HCT116 (cell line): ENCODE measurements at regions not wholly inside any gene's neighbourhood (a gene's known extent, or its start where the extent isn't known, plus 50 kb on each side); places are given as distances from the start of the nearest gene placed in this dataset.

ENCODE experiments used
- ATAC-seq: fragments of 200-7000 bp; cut with Tn5 transposase; 2 replicates; pipeline ENCODE4 v1.9.1; 2020; ENCODE audit warnings: mild to moderate bottlenecking, moderate library complexity
- BruUV-seq: library from RNA; stranded (reverse); fragments of 400-500 nt; replicated peaks from 2 replicates; lab custom pipeline; 2021; lab: Mats Ljungman, UMichigan
- CTCF ChIA-PET: fragments of 300-600 bp; sonication (Branson Sonifier 250); formaldehyde crosslinking; loops from one replicate; lab custom pipeline; 2021; ENCODE audit warnings: antibody characterized with exemption; lab: Charles Lee
- POLR2A ChIA-PET: fragments of 300-600, 350-600 bp; sonication (Branson Sonifier 250); formaldehyde crosslinking; loops from one replicate; lab custom pipeline; 2021; ENCODE audit warnings: antibody characterized with exemption; lab: Charles Lee
- RAD21 ChIA-PET, 2 experiments: fragments of 300-600 bp; sonication (Branson Sonifier 250); formaldehyde crosslinking; loops; one replicate each; lab custom pipeline; 2023; ENCODE audit warnings: low total read pairs in 2 of 2; ENCODE audit not compliant: uncharacterized antibody in 2 of 2, unreplicated experiment in 2 of 2, low non-redundant PET in 1 of 2; lab: Charles Lee
- DNase-seq: peaks from one replicate; pipeline ENCODE4 v3.0.0-alpha.2; 2010; ENCODE audit warnings: low read depth, low spot score
- H2AFZ ChIP-seq: fragments of 200-600 bp; shearing (Covaris generic), sonication (generic); 2 replicates; pipeline ENCODE4 v1.6.1; 2017; ENCODE audit warnings: low read depth, mixed run types, mixed read lengths, antibody characterized with exemption, low read length; ENCODE audit not compliant: poor library complexity, severe bottlenecking
- H3K27ac ChIP-seq: 2 replicates; pipeline ENCODE4 v1.5.1; 2012; ENCODE audit warnings: low read depth, low read length
- H3K27me3 ChIP-seq: fragments of 200-600 bp; sonication (generic); 2 replicates; pipeline ENCODE4 v1.6.1; 2016; ENCODE audit warnings: mixed run types, low read length, mixed read lengths; ENCODE audit not compliant: insufficient read depth
- H3K36me3 ChIP-seq, 2 experiments: fragments of 200-500 bp in 1 of 2; fragments of 200-600 bp in 1 of 2; sonication (Bioruptor generic) in 1 of 2; sonication (generic) in 1 of 2; 2 replicates each; pipeline versions ENCODE4 v1.5.1 to v1.6.1; 2014 to 2016; ENCODE audit warnings: low read length in 2 of 2, inconsistent platforms in 1 of 2, mixed read lengths in 1 of 2, mixed run types in 1 of 2; ENCODE audit not compliant: insufficient read depth in 2 of 2, control insufficient read depth in 1 of 2
- H3K4me1 ChIP-seq, 2 experiments: fragments of 200-600 bp in 1 of 2; sonication (generic) in 1 of 2; 2 replicates each; pipeline versions ENCODE4 v1.5.1 to v1.6.1; 2012 to 2017; ENCODE audit warnings: low read length in 2 of 2, inconsistent platforms in 1 of 2, mild to moderate bottlenecking in 1 of 2, mixed read lengths in 1 of 2, mixed run types in 1 of 2, moderate library complexity in 1 of 2; ENCODE audit not compliant: insufficient read depth in 2 of 2, control insufficient read depth in 1 of 2
- H3K4me2 ChIP-seq: fragments of 200-600 bp; sonication (generic); 2 replicates; pipeline ENCODE4 v1.6.1; 2017; ENCODE audit warnings: mixed run types, low read length, mixed read lengths
- H3K4me3 ChIP-seq, 2 experiments: fragments of 200-600 bp in 1 of 2; sonication (generic) in 1 of 2; replicated peaks in 1 of 2; 2 replicates each; pipeline ENCODE4 v1.5.1; 2011 to 2016; ENCODE audit warnings: low read length in 2 of 2, control low read depth in 1 of 2, low read depth in 1 of 2, mild to moderate bottlenecking in 1 of 2, mixed read lengths in 1 of 2, mixed run types in 1 of 2
- H3K79me2 ChIP-seq: fragments of 200-600 bp; sonication (generic); 2 replicates; pipeline ENCODE4 v1.6.1; 2017; ENCODE audit warnings: mild to moderate bottlenecking, mixed run types, low read length, moderate library complexity, mixed read lengths; ENCODE audit not compliant: insufficient read depth
- H3K9ac ChIP-seq: fragments of 200-600 bp; sonication (generic); 2 replicates; pipeline ENCODE4 v1.6.1; 2016; ENCODE audit warnings: low read length, mixed read lengths
- H3K9me2 ChIP-seq: fragments of 200-600 bp; sonication (generic), shearing (Covaris generic); 2 replicates; pipeline ENCODE4 v1.6.1; 2017; ENCODE audit warnings: mixed run types, mild to moderate bottlenecking, moderate library complexity; ENCODE audit not compliant: insufficient read depth
- H3K9me3 ChIP-seq, 2 experiments: fragments of 200-500 bp in 1 of 2; fragments of 200-600 bp in 1 of 2; sonication (Bioruptor generic) in 1 of 2; sonication (generic) in 1 of 2; 2 replicates each; pipeline ENCODE4 v1.6.1; 2014 to 2017; ENCODE audit warnings: low read length in 2 of 2, mixed read lengths in 2 of 2, inconsistent platforms in 1 of 2, low read depth in 1 of 2, mild to moderate bottlenecking in 1 of 2, mixed run types in 1 of 2, moderate library complexity in 1 of 2; ENCODE audit not compliant: control insufficient read depth in 1 of 2, insufficient read depth in 1 of 2
- H4K20me1 ChIP-seq: fragments of 200-600 bp; sonication (generic), shearing (Covaris generic); 2 replicates; pipeline ENCODE4 v1.6.1; 2017; ENCODE audit warnings: mixed run types, mild to moderate bottlenecking, moderate library complexity; ENCODE audit not compliant: insufficient read depth
- CBX3 ChIP-seq: IDR thresholded peaks from 2 replicates; pipeline ENCODE4 v1.6.1; 2012; ENCODE audit warnings: low read depth
- CEBPB ChIP-seq: IDR thresholded peaks from 2 replicates; pipeline ENCODE4 v1.6.1; 2012; ENCODE audit warnings: low read depth
- EGR1 ChIP-seq: IDR thresholded peaks from 2 replicates; pipeline ENCODE4 v1.6.1; 2012; ENCODE audit warnings: low read depth
- ELF1 ChIP-seq: IDR thresholded peaks from 2 replicates; pipeline ENCODE4 v1.6.1; 2012; ENCODE audit warnings: low read depth, borderline replicate concordance
- FOSL1 ChIP-seq: IDR thresholded peaks from 2 replicates; pipeline ENCODE4 v1.6.1; 2012; ENCODE audit warnings: low read depth
- JUND ChIP-seq: IDR thresholded peaks from 2 replicates; pipeline ENCODE4 v1.6.1; 2012
- RAD21 ChIP-seq: IDR thresholded peaks from 2 replicates; pipeline ENCODE4 v1.6.1; 2012; ENCODE audit warnings: low read depth, mild to moderate bottlenecking
- SP1 ChIP-seq: IDR thresholded peaks from 2 replicates; pipeline ENCODE4 v1.6.1; 2012; ENCODE audit warnings: low read depth
- TCF7L2 ChIP-seq: IDR thresholded peaks from 2 replicates; pipeline ENCODE4 v1.7.0; 2011; ENCODE audit warnings: borderline replicate concordance, inconsistent platforms; ENCODE audit not compliant: insufficient read depth, insufficient read length; ENCODE audit errors: extremely low read depth
- ZNF274 ChIP-seq: fragments of 200-500 bp; sonication (Bioruptor generic); IDR thresholded peaks from 2 replicates; pipeline ENCODE4 v1.6.1; 2014; ENCODE audit warnings: mild to moderate bottlenecking, low read depth, low read length, inconsistent platforms
- intact Hi-C: fragments of 100-400 bp; cut with micrococcal nuclease; formaldehyde crosslinking; loops from 2 replicates; pipeline ENCODE4 v1.10.0; 2022
- TF ChIP-seq, protein P1 (sequence below): IDR thresholded peaks from 2 replicates; pipeline ENCODE4 v1.6.1; 2012
- TF ChIP-seq, protein P2 (sequence below), 3 experiments: fragments of 200-600 bp in 1 of 3; sonication (generic) in 1 of 3; IDR thresholded peaks in 2 of 3; conservative IDR thresholded peaks in 1 of 3; 2 replicates each; pipeline ENCODE4 v1.5.1; 2012 to 2017; ENCODE audit warnings: low read depth in 2 of 3, low read length in 2 of 3, antibody characterized with exemption in 1 of 3, borderline replicate concordance in 1 of 3, control low read depth in 1 of 3, mild to moderate bottlenecking in 1 of 3, mixed read lengths in 1 of 3, mixed run types in 1 of 3, moderate library complexity in 1 of 3; ENCODE audit not compliant: insufficient read depth in 1 of 3

DNA sequence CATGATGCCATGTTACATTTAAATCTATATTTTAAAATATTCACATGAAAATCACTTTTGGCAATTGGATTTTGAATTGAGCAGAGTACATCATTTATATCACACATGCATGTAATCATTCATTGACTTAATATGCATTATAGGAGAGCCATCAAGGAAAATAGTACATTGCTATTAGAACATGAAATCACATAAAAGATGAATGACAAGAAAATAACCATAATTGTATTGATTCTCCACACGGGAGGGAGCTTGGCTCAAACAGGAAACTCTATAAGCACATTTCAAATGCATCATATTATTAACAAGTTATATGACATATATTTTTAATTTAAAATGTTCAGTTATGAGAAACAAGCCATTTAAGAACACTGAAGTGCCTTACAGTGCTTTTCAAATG is 208.6 kb upstream of the PRR20A start:
- no peak for TF ChIP-seq JUND
- no peak for TF ChIP-seq RAD21
- no peak for TF ChIP-seq FOSL1
- TF ChIP-seq EGR1: no peak
- TF ChIP-seq ELF1: no peak
- TF ChIP-seq ZNF274: no peak
- TF ChIP-seq SP1: no peak
- no peak for TF ChIP-seq CEBPB
- TF ChIP-seq, protein P1, sequence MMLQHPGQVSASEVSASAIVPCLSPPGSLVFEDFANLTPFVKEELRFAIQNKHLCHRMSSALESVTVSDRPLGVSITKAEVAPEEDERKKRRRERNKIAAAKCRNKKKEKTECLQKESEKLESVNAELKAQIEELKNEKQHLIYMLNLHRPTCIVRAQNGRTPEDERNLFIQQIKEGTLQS: no peak
- TF ChIP-seq, protein P2, sequence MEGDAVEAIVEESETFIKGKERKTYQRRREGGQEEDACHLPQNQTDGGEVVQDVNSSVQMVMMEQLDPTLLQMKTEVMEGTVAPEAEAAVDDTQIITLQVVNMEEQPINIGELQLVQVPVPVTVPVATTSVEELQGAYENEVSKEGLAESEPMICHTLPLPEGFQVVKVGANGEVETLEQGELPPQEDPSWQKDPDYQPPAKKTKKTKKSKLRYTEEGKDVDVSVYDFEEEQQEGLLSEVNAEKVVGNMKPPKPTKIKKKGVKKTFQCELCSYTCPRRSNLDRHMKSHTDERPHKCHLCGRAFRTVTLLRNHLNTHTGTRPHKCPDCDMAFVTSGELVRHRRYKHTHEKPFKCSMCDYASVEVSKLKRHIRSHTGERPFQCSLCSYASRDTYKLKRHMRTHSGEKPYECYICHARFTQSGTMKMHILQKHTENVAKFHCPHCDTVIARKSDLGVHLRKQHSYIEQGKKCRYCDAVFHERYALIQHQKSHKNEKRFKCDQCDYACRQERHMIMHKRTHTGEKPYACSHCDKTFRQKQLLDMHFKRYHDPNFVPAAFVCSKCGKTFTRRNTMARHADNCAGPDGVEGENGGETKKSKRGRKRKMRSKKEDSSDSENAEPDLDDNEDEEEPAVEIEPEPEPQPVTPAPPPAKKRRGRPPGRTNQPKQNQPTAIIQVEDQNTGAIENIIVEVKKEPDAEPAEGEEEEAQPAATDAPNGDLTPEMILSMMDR (IDR thresholded peaks at IDR 0.05 in 2 of 3, conservative IDR thresholded peaks at IDR 0.05 in 1 of 3; ENCODE audit: borderline replicate concordance in 1 of 3, insufficient read depth in 1 of 3, low read depth in 2 of 3, low read length in 2 of 3): no peak
- no peak for TF ChIP-seq CBX3
- TF ChIP-seq TCF7L2: no peak
- H3K4me2 ChIP-seq: no peak overlapping the region
- peaks cover 14 to 23% of the 10 kb centered on the region in 2 experiments; a peak in 2 of 4 replicates for H3K9me3 ChIP-seq
- DNase-seq (no peak), ATAC-seq (no peak)
- H4K20me1 ChIP-seq: no peaks in the 10 kb centered on the region
- RAD21 ChIA-PET: no interaction called here
- H3K79me2 ChIP-seq: no peaks in the 10 kb centered on the region
- H3K9ac ChIP-seq: no peak overlapping the region
- intact Hi-C loops: no loop called here
- H3K27ac ChIP-seq: no peak overlapping the region
- no peaks in the 10 kb centered on the region for H3K36me3 ChIP-seq
- H2AFZ ChIP-seq: no peak overlapping the region
- BruUV-seq: no TSS peak
- H3K9me2 ChIP-seq: no peaks in the 10 kb centered on the region
- POLR2A ChIA-PET: no interaction called here
- CTCF ChIA-PET: no interaction called here
- no peak overlapping the region for H3K4me3 ChIP-seq
- no peaks in the 10 kb centered on the region for H3K4me1 ChIP-seq
- H3K27me3 ChIP-seq: no peaks in the 10 kb centered on the region
